ENCODE measurements at regions not wholly inside any gene's neighbourhood (a gene's known extent, or its start where the extent isn't known, plus 50 kb on each side); places are given as distances from the start of the nearest gene placed in this dataset.

DNA sequence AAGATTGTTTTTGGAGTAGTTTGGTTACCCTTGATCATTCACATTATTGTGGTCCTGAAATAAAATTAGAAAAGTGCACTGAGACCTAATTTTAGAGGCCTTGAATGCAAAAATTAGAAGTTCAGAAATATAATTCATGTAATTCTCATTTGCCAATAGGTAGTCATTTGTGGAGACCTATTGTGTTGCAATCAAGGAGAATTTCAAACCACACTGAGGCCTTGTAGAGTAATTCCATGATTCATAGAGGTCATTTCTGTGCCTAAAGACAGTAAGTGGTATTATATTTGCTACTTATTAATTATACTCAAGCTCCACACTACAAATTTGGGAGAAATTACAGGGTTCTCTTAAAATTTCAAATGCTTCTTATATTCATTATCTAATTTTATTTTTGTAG, 946.8 kb upstream of the POT1 start:
- intact Hi-C loops (cut with DNase I) = no loop called here
- no peaks in the 10 kb centered on the region for H3K27me3 ChIP-seq
- no peaks in the 10 kb centered on the region for H3K4me1 ChIP-seq (replicated peaks in 1 of 2)
- H3K4me3 ChIP-seq = no peak overlapping the region
- no peak overlapping the region for H3K27ac ChIP-seq
- DNase-seq = no peak
- TF ChIP-seq CTCF (IDR thresholded peaks at IDR 0.05) (no peak), POLR2A (IDR thresholded peaks at IDR 0.05) (no peak)
- H3K36me3 ChIP-seq (replicated peaks in 1 of 2) = no peaks in the 10 kb centered on the region
- H3K9me3 ChIP-seq (replicated peaks in 1 of 3) = no peaks in the 10 kb centered on the region

DNA sequence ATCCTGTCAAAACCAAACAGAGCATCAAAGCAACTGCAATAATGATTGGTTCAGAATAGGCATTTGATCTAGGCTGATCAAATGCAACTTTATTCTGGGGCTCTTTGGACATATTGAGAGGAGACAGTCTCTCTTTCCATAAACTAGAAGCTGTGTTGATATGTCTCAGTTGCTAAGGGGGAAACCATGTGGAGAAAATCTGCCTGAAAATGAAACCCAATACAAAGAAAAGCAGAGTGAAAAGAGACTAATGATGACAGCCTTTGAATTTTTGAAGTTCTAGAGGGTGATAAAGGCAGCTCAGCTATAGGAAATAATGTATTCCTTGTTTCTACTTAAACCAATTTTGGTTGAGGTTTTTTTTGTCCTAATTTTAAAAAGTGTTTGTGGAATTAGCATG, 941.8 kb upstream of the POT1 start:
- H3K9me3 ChIP-seq (replicated peaks in 1 of 3) = no peaks in the 10 kb centered on the region
- TF ChIP-seq CTCF (IDR thresholded peaks at IDR 0.05) (no peak), POLR2A (IDR thresholded peaks at IDR 0.05) (no peak)
- H3K27me3 ChIP-seq = no peaks in the 10 kb centered on the region
- no peak overlapping the region for H3K27ac ChIP-seq
- no peaks in the 10 kb centered on the region for H3K36me3 ChIP-seq (replicated peaks in 1 of 2)
- no peak overlapping the region for H3K4me3 ChIP-seq
- intact Hi-C loops (cut with DNase I) = no loop called here
- no peaks in the 10 kb centered on the region for H3K4me1 ChIP-seq (replicated peaks in 1 of 2)
- DNase-seq = no peak

DNA sequence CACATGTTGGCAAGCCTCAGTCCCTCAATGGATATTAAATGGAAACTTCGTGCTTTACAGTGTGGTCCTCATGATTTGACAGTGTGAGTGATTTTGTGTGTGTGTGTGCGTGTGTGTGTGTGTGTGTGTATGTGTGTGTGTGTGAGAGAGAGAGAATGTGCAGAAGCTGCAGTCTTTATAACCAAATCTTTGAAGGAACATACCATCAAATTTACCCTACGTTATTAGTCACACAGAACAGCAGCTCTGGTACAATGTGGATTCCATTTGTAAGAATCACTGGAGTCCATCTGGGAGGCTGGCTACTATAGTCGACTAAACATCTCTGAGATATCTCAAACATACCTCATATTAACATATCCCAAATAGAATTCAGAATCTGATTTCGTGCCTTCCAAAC, 928.0 kb upstream of the POT1 start:
- TF ChIP-seq POLR2A (IDR thresholded peaks at IDR 0.05) = no peak
- no peak for TF ChIP-seq CTCF (IDR thresholded peaks at IDR 0.05)
- no peaks in the 10 kb centered on the region for H3K9me3 ChIP-seq (replicated peaks in 1 of 3)
- whole genome bisulfite sequencing, 4 donors = 67 to 78% (median 73%) methylated on average over 5 of the region's 5 CpGs
- H3K27ac ChIP-seq = no peak overlapping the region
- DNase-seq = no peak
- no peaks in the 10 kb centered on the region for H3K4me1 ChIP-seq (replicated peaks in 1 of 2)
- H3K4me3 ChIP-seq = no peak overlapping the region
- intact Hi-C loops (cut with DNase I) = no loop called here
- H3K27me3 ChIP-seq = no peaks in the 10 kb centered on the region
- H3K36me3 ChIP-seq (replicated peaks in 1 of 2) = no peaks in the 10 kb centered on the region

DNA sequence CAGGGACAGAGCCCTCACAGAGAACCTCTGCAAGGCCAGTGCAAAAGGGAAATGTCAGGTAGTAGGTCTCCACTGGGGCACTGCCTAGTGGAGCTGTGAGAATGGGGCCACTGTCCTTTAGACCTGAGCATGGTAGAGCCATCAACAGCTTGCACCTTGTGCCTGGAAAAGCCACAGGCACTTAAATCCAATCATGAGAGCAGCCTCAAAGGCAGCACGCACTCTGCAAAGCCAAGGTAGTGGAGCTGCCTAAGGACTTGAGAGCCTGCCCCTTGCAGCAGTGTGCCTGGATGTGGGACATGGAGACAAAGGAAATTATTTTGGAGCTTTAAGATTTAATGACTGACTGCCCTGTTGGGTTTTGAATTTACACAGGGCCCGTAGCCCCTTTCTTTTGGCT, 918.5 kb upstream of the POT1 start:
- Histone ChIP-seq H3K4me3 (no peak overlapping the region), H3K27me3 (no peaks in the 10 kb centered on the region), H3K4me1 (replicated peaks in 1 of 2) (no peaks in the 10 kb centered on the region), H3K27ac (no peak overlapping the region), H3K9me3 (replicated peaks in 1 of 3) (no peaks in the 10 kb centered on the region), H3K36me3 (replicated peaks in 1 of 2) (no peaks in the 10 kb centered on the region)
- 34 to 91% (median 66%) methylated on average over 1 to 2 of the region's 2 CpGs for WGBS, 4 donors
- intact Hi-C loops (cut with DNase I) = no loop called here
- no peak for DNase-seq
- TF ChIP-seq POLR2A (IDR thresholded peaks at IDR 0.05) = no peak
- TF ChIP-seq CTCF (IDR thresholded peaks at IDR 0.05) = no peak

Data from adrenal gland (tissue), 9 donors.